Endodermal cell (in vitro differentiated cells): ENCODE measurements at regions not wholly inside any gene's neighbourhood (a gene's known extent, or its start where the extent isn't known, plus 50 kb on each side); places are given as distances from the start of the nearest gene placed in this dataset.

Experiments used
- DNase-seq: peaks from one replicate; pipeline ENCODE4 v3.0.0-alpha.2; 2017
- H3K27ac ChIP-seq: 2 replicates; pipeline ENCODE4 v1.5.1; 2013; ENCODE audit warnings: mild to moderate bottlenecking, low read depth, low read length, moderate library complexity
- H3K27me3 ChIP-seq: 2 replicates; pipeline ENCODE4 v1.6.1; 2013; ENCODE audit warnings: mild to moderate bottlenecking, low read length, moderate library complexity; ENCODE audit not compliant: insufficient read depth, control insufficient read depth, poor library complexity, severe bottlenecking
- H3K36me3 ChIP-seq: 2 replicates; pipeline ENCODE4 v1.7.0; 2013; ENCODE audit warnings: mild to moderate bottlenecking, low read length, moderate library complexity; ENCODE audit not compliant: control insufficient read depth, insufficient read depth
- H3K4me1 ChIP-seq: one replicate; pipeline ENCODE4 v1.7.0; 2013; ENCODE audit warnings: low read length; ENCODE audit not compliant: control insufficient read depth, insufficient read depth
- H3K4me3 ChIP-seq: 2 replicates; pipeline ENCODE4 v1.5.1; 2013; ENCODE audit warnings: mild to moderate bottlenecking, low read length, moderate library complexity
- H3K9ac ChIP-seq: 2 replicates; pipeline ENCODE4 v1.6.1; 2013; ENCODE audit warnings: mild to moderate bottlenecking, low read length, moderate library complexity; ENCODE audit not compliant: poor library complexity, severe bottlenecking; ENCODE audit errors: extremely low read depth
- H3K9me3 ChIP-seq: 2 replicates; pipeline ENCODE4 v1.6.1; 2013; ENCODE audit warnings: mild to moderate bottlenecking, low read length, moderate library complexity; ENCODE audit not compliant: control insufficient read depth
- H3K27ac Mint-ChIP-seq: 2 replicates; pipeline ENCODE4 v1.8.0; 2020; ENCODE audit warnings: mixed read lengths
- H3K27me3 Mint-ChIP-seq: 2 replicates; pipeline ENCODE4 v1.8.0; 2021; ENCODE audit warnings: mild to moderate bottlenecking, mixed read lengths; ENCODE audit not compliant: insufficient read depth
- H3K36me3 Mint-ChIP-seq: 2 replicates; pipeline ENCODE4 v1.8.0; 2020; ENCODE audit warnings: low read depth, mixed read lengths
- H3K4me1 Mint-ChIP-seq: 2 replicates; pipeline ENCODE4 v1.8.0; 2020; ENCODE audit warnings: mixed read lengths
- H3K4me3 Mint-ChIP-seq: 2 replicates; pipeline ENCODE4 v1.8.0; 2020; ENCODE audit warnings: mild to moderate bottlenecking, moderate library complexity, mixed read lengths
- H3K9me3 Mint-ChIP-seq: 2 replicates; pipeline ENCODE4 v1.8.0; 2020; ENCODE audit warnings: mild to moderate bottlenecking, mixed read lengths
- CTCF ChIP-seq: fragments of 200-600 bp; sonication (generic); conservative IDR thresholded peaks from 2 replicates; pipeline ENCODE4 v1.5.0; 2021; ENCODE audit warnings: antibody characterized with exemption, mild to moderate bottlenecking
- WGBS, 2 experiments: methylation state at CpG; one replicate each; pipeline versions ENCODE4 v1.1.5 to v1.1.7; 2013; ENCODE audit warnings: missing lambda C conversion rate in 2 of 2, mixed read lengths in 1 of 2; ENCODE audit not compliant: insufficient coverage in 1 of 2, insufficient read length in 1 of 2; 5-methylcytosine and 5-hydroxymethylcytosine counted together

DNA sequence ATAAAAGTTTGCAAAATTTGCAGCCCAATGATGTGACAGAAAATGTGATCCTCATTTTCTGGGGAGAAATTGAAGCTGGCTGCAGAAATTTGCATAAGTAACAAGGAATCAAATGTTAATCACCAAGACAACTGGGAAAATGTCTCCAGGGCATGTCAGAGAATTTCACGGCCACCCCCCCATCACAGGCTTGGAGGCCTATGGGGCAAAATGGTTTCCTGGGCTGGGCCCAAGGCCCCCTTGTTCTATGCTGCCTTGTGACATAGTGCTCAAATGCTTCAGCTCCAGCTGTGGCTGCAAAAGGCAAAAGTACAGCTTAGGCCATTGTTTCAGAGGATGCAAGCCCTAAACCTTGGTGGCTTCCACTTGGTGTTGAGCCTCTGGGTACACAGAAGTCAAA lies 1202.6 kb downstream of the EPHA7 start:
- TF ChIP-seq CTCF = no peak
- no peaks in the 10 kb centered on the region for H3K27me3 Mint-ChIP-seq
- 79% methylated on average over 1 of the region's 1 CpG; no CpG with 5 or more reads in 1 of the 2 experiments for WGBS, 2 experiments
- peaks cover 24% of the 10 kb centered on the region for H3K9me3 ChIP-seq
- H3K27ac Mint-ChIP-seq = no peak overlapping the region
- no peak overlapping the region for H3K4me3 Mint-ChIP-seq
- no peaks in the 10 kb centered on the region for H3K4me1 ChIP-seq
- H3K9ac ChIP-seq = no peak overlapping the region
- no peaks in the 10 kb centered on the region for H3K27me3 ChIP-seq
- H3K36me3 Mint-ChIP-seq = peaks cover 2% of the 10 kb centered on the region
- H3K9me3 Mint-ChIP-seq = peaks cover 22% of the 10 kb centered on the region
- no peaks in the 10 kb centered on the region for H3K36me3 ChIP-seq
- no peak for DNase-seq
- no peak overlapping the region for H3K4me3 ChIP-seq
- no peak overlapping the region for H3K27ac ChIP-seq
- H3K4me1 Mint-ChIP-seq = peaks cover 2% of the 10 kb centered on the region

GRCh38 chr6:92201618-92202017 lies 1217.7 kb downstream of the EPHA7 start:
- H3K9me3 Mint-ChIP-seq = peaks cover 19% of the 10 kb centered on the region
- H3K27ac ChIP-seq = no peak overlapping the region

DNA sequence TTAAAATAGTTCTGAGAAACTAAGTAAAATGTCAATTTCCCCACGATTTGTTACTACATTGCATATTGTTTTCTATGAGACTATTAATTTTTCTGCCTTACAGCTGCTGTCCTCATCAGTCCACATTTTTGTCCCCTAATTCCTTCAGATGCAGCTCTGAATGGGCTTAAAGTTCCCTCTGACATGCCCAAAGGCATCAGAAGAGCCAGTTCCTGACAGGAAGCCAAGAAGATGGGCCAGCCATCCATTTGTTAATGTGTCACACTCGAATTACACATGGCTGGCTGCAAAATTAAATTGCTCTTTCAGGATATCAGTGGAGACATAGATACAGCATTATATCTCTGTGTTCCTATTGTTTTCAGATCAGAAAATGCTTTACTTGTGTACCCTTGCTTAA lies 1223.0 kb downstream of the EPHA7 start:
- H3K4me3 ChIP-seq = no peak overlapping the region
- TF ChIP-seq CTCF = no peak
- no peak overlapping the region for H3K27ac ChIP-seq
- H3K27ac Mint-ChIP-seq = no peak overlapping the region
- no peaks in the 10 kb centered on the region for H3K27me3 Mint-ChIP-seq
- peaks cover 19% of the 10 kb centered on the region for H3K9me3 Mint-ChIP-seq
- WGBS, 2 experiments = 65 to 73% methylated on average over 2 of the region's 2 CpGs
- no peaks in the 10 kb centered on the region for H3K27me3 ChIP-seq
- H3K4me3 Mint-ChIP-seq = no peak overlapping the region
- H3K36me3 Mint-ChIP-seq = no peaks in the 10 kb centered on the region
- no peak overlapping the region for H3K9ac ChIP-seq
- DNase-seq = no peak
- peaks cover 23% of the 10 kb centered on the region for H3K9me3 ChIP-seq
- H3K4me1 ChIP-seq = no peaks in the 10 kb centered on the region
- no peaks in the 10 kb centered on the region for H3K36me3 ChIP-seq
- H3K4me1 Mint-ChIP-seq = peaks cover 18% of the 10 kb centered on the region

More at GRCh38 chr6:92201618-92202017, 1217.7 kb downstream of the EPHA7 start:
- no peaks in the 10 kb centered on the region for H3K4me1 Mint-ChIP-seq
- Histone ChIP-seq H3K9ac (no peak overlapping the region), H3K36me3 (no peaks in the 10 kb centered on the region), H3K9me3 (peaks cover 23% of the 10 kb centered on the region), H3K27me3 (no peaks in the 10 kb centered on the region), H3K4me1 (no peaks in the 10 kb centered on the region), H3K4me3 (no peak overlapping the region)
- H3K27me3 Mint-ChIP-seq = no peaks in the 10 kb centered on the region
- no peak for TF ChIP-seq CTCF
- H3K36me3 Mint-ChIP-seq = no peaks in the 10 kb centered on the region
- DNase-seq = no peak
- no peak overlapping the region for H3K4me3 Mint-ChIP-seq
- H3K27ac Mint-ChIP-seq = no peak overlapping the region
